ENCODE measurements at regions not wholly inside any gene's neighbourhood (a gene's known extent, or its start where the extent isn't known, plus 50 kb on each side); places are given as distances from the start of the nearest gene placed in this dataset.

- no peak overlapping the region for H3K4me3 ChIP-seq (ENCODE audit: low read depth in 1 of 5, low read length in 5 of 5)
- no peak overlapping the region for H3K27ac ChIP-seq (ENCODE audit: low read depth, low read length)
- no peaks in the 10 kb centered on the region for H3K36me3 ChIP-seq (ENCODE audit: control insufficient read depth in 5 of 5, insufficient read depth in 5 of 5, low read length in 5 of 5)
- peaks cover 0 to 18% (median 6%) of the 10 kb centered on the region in 5 donors for H3K9me3 ChIP-seq (ENCODE audit: control insufficient read depth in 5 of 5, low read length in 5 of 5)
- H3K4me1 ChIP-seq (ENCODE audit: control insufficient read depth in 5 of 5, insufficient read depth in 5 of 5, low read length in 5 of 5) = no peaks in the 10 kb centered on the region
- no peak overlapping the region for H3K9ac ChIP-seq (ENCODE audit: low read length in 5 of 5)
- no peaks in the 10 kb centered on the region for H3K27me3 ChIP-seq (ENCODE audit: control insufficient read depth in 5 of 5, insufficient read depth in 4 of 5, low read length in 5 of 5)
These were observed 229.3 kb upstream of the TENT5A start for GRCh38 chr6:81981812-81982211.

- no peak overlapping the region for H3K4me3 ChIP-seq (ENCODE audit: low read depth in 1 of 5, low read length in 5 of 5)
- H3K9me3 ChIP-seq (ENCODE audit: control insufficient read depth in 5 of 5, low read length in 5 of 5) = peaks cover 0 to 22% (median 10%) of the 10 kb centered on the region in 5 donors
- H3K9ac ChIP-seq (ENCODE audit: low read length in 5 of 5) = no peak overlapping the region
- H3K27ac ChIP-seq (ENCODE audit: low read depth, low read length) = no peak overlapping the region
- H3K27me3 ChIP-seq (ENCODE audit: control insufficient read depth in 5 of 5, insufficient read depth in 4 of 5, low read length in 5 of 5) = no peaks in the 10 kb centered on the region
- H3K4me1 ChIP-seq (ENCODE audit: control insufficient read depth in 5 of 5, insufficient read depth in 5 of 5, low read length in 5 of 5) = no peaks in the 10 kb centered on the region
- no peaks in the 10 kb centered on the region for H3K36me3 ChIP-seq (ENCODE audit: control insufficient read depth in 5 of 5, insufficient read depth in 5 of 5, low read length in 5 of 5)
These were observed 227.3 kb upstream of the TENT5A start for GRCh38 chr6:81979767-81980166.

GRCh38 chr6:81979329-81979728, 226.8 kb upstream of the TENT5A start:
- Histone ChIP-seq H3K27ac (ENCODE audit: low read depth, low read length) (no peak overlapping the region), H3K36me3 (ENCODE audit: control insufficient read depth in 5 of 5, insufficient read depth in 5 of 5, low read length in 5 of 5) (no peaks in the 10 kb centered on the region), H3K9me3 (ENCODE audit: control insufficient read depth in 5 of 5, low read length in 5 of 5) (peaks cover 0 to 22% (median 10%) of the 10 kb centered on the region in 5 donors), H3K27me3 (ENCODE audit: control insufficient read depth in 5 of 5, insufficient read depth in 4 of 5, low read length in 5 of 5) (no peaks in the 10 kb centered on the region), H3K9ac (ENCODE audit: low read length in 5 of 5) (no peak overlapping the region), H3K4me3 (ENCODE audit: low read depth in 1 of 5, low read length in 5 of 5) (no peak overlapping the region), H3K4me1 (ENCODE audit: control insufficient read depth in 5 of 5, insufficient read depth in 5 of 5, low read length in 5 of 5) (no peaks in the 10 kb centered on the region)

GRCh38 chr6:81978230-81978629, 225.7 kb upstream of the TENT5A start:
- Histone ChIP-seq H3K36me3 (ENCODE audit: control insufficient read depth in 5 of 5, insufficient read depth in 5 of 5, low read length in 5 of 5) (no peaks in the 10 kb centered on the region), H3K4me1 (ENCODE audit: control insufficient read depth in 5 of 5, insufficient read depth in 5 of 5, low read length in 5 of 5) (no peaks in the 10 kb centered on the region), H3K27ac (ENCODE audit: low read depth, low read length) (no peak overlapping the region), H3K4me3 (ENCODE audit: low read depth in 1 of 5, low read length in 5 of 5) (no peak overlapping the region), H3K9me3 (ENCODE audit: control insufficient read depth in 5 of 5, low read length in 5 of 5) (peaks cover 0 to 22% (median 10%) of the 10 kb centered on the region in 5 donors), H3K27me3 (ENCODE audit: control insufficient read depth in 5 of 5, insufficient read depth in 4 of 5, low read length in 5 of 5) (no peaks in the 10 kb centered on the region), H3K9ac (ENCODE audit: low read length in 5 of 5) (no peak overlapping the region)

- H3K36me3 ChIP-seq (ENCODE audit: control insufficient read depth in 5 of 5, insufficient read depth in 5 of 5, low read length in 5 of 5) = no peaks in the 10 kb centered on the region
- H3K9me3 ChIP-seq (ENCODE audit: control insufficient read depth in 5 of 5, low read length in 5 of 5) = peaks cover 0 to 24% (median 10%) of the 10 kb centered on the region in 5 donors
- H3K4me1 ChIP-seq (ENCODE audit: control insufficient read depth in 5 of 5, insufficient read depth in 5 of 5, low read length in 5 of 5) = no peaks in the 10 kb centered on the region
- no peak overlapping the region for H3K27ac ChIP-seq (ENCODE audit: low read depth, low read length)
- no peak overlapping the region for H3K4me3 ChIP-seq (ENCODE audit: low read depth in 1 of 5, low read length in 5 of 5)
- H3K27me3 ChIP-seq (ENCODE audit: control insufficient read depth in 5 of 5, insufficient read depth in 4 of 5, low read length in 5 of 5) = no peaks in the 10 kb centered on the region
- no peak overlapping the region for H3K9ac ChIP-seq (ENCODE audit: low read length in 5 of 5)
These were observed 225.0 kb upstream of the TENT5A start for GRCh38 chr6:81977486-81977885.

GRCh38 chr6:81969814-81970213, 217.3 kb upstream of the TENT5A start:
- H3K9me3 ChIP-seq (ENCODE audit: control insufficient read depth in 5 of 5, low read length in 5 of 5) = peaks cover 0 to 3% (median 0%) of the 10 kb centered on the region in 5 donors
- no peaks in the 10 kb centered on the region for H3K27me3 ChIP-seq (ENCODE audit: control insufficient read depth in 5 of 5, insufficient read depth in 4 of 5, low read length in 5 of 5)
- H3K4me3 ChIP-seq (ENCODE audit: low read depth in 1 of 5, low read length in 5 of 5) = no peak overlapping the region
- H3K36me3 ChIP-seq (ENCODE audit: control insufficient read depth in 5 of 5, insufficient read depth in 5 of 5, low read length in 5 of 5) = no peaks in the 10 kb centered on the region
- no peak overlapping the region for H3K27ac ChIP-seq (ENCODE audit: low read depth, low read length)
- no peak overlapping the region for H3K9ac ChIP-seq (ENCODE audit: low read length in 5 of 5)
- no peaks in the 10 kb centered on the region for H3K4me1 ChIP-seq (ENCODE audit: control insufficient read depth in 5 of 5, insufficient read depth in 5 of 5, low read length in 5 of 5)

- H3K27me3 ChIP-seq (ENCODE audit: control insufficient read depth in 5 of 5, insufficient read depth in 4 of 5, low read length in 5 of 5) = no peaks in the 10 kb centered on the region
- no peak overlapping the region for H3K27ac ChIP-seq (ENCODE audit: low read depth, low read length)
- H3K4me3 ChIP-seq (ENCODE audit: low read depth in 1 of 5, low read length in 5 of 5) = no peak overlapping the region
- no peaks in the 10 kb centered on the region for H3K36me3 ChIP-seq (ENCODE audit: control insufficient read depth in 5 of 5, insufficient read depth in 5 of 5, low read length in 5 of 5)
- no peak overlapping the region for H3K9ac ChIP-seq (ENCODE audit: low read length in 5 of 5)
- H3K4me1 ChIP-seq (ENCODE audit: control insufficient read depth in 5 of 5, insufficient read depth in 5 of 5, low read length in 5 of 5) = no peaks in the 10 kb centered on the region
- peaks cover 0 to 3% (median 0%) of the 10 kb centered on the region in 5 donors for H3K9me3 ChIP-seq (ENCODE audit: control insufficient read depth in 5 of 5, low read length in 5 of 5)
These were observed 216.5 kb upstream of the TENT5A start for GRCh38 chr6:81969011-81969410.

GRCh38 chr6:81966968-81967367, 214.5 kb upstream of the TENT5A start:
- Histone ChIP-seq H3K27ac (ENCODE audit: low read depth, low read length) (no peak overlapping the region), H3K4me3 (ENCODE audit: low read depth in 1 of 5, low read length in 5 of 5) (no peak overlapping the region), H3K27me3 (ENCODE audit: control insufficient read depth in 5 of 5, insufficient read depth in 4 of 5, low read length in 5 of 5) (no peaks in the 10 kb centered on the region), H3K9me3 (ENCODE audit: control insufficient read depth in 5 of 5, low read length in 5 of 5) (no peaks in the 10 kb centered on the region), H3K9ac (ENCODE audit: low read length in 5 of 5) (no peak overlapping the region), H3K36me3 (ENCODE audit: control insufficient read depth in 5 of 5, insufficient read depth in 5 of 5, low read length in 5 of 5) (no peaks in the 10 kb centered on the region), H3K4me1 (ENCODE audit: control insufficient read depth in 5 of 5, insufficient read depth in 5 of 5, low read length in 5 of 5) (no peaks in the 10 kb centered on the region)

GRCh38 chr6:81962198-81962597, 209.7 kb upstream of the TENT5A start:
- no peak overlapping the region for H3K27ac ChIP-seq (ENCODE audit: low read depth, low read length)
- H3K4me1 ChIP-seq (ENCODE audit: control insufficient read depth in 5 of 5, insufficient read depth in 5 of 5, low read length in 5 of 5) = no peaks in the 10 kb centered on the region
- peaks cover 0 to 4% (median 0%) of the 10 kb centered on the region in 5 donors for H3K9me3 ChIP-seq (ENCODE audit: control insufficient read depth in 5 of 5, low read length in 5 of 5)
- H3K9ac ChIP-seq (ENCODE audit: low read length in 5 of 5) = no peak overlapping the region
- H3K27me3 ChIP-seq (ENCODE audit: control insufficient read depth in 5 of 5, insufficient read depth in 4 of 5, low read length in 5 of 5) = no peaks in the 10 kb centered on the region
- no peaks in the 10 kb centered on the region for H3K36me3 ChIP-seq (ENCODE audit: control insufficient read depth in 5 of 5, insufficient read depth in 5 of 5, low read length in 5 of 5)
- H3K4me3 ChIP-seq (ENCODE audit: low read depth in 1 of 5, low read length in 5 of 5) = no peak overlapping the region

- Histone ChIP-seq H3K4me1 (ENCODE audit: control insufficient read depth in 5 of 5, insufficient read depth in 5 of 5, low read length in 5 of 5) (no peaks in the 10 kb centered on the region), H3K27ac (ENCODE audit: low read depth, low read length) (no peak overlapping the region), H3K9ac (ENCODE audit: low read length in 5 of 5) (no peak overlapping the region), H3K36me3 (ENCODE audit: control insufficient read depth in 5 of 5, insufficient read depth in 5 of 5, low read length in 5 of 5) (no peaks in the 10 kb centered on the region), H3K9me3 (ENCODE audit: control insufficient read depth in 5 of 5, low read length in 5 of 5) (no peaks in the 10 kb centered on the region), H3K4me3 (ENCODE audit: low read depth in 1 of 5, low read length in 5 of 5) (no peak overlapping the region), H3K27me3 (ENCODE audit: control insufficient read depth in 5 of 5, insufficient read depth in 4 of 5, low read length in 5 of 5) (no peaks in the 10 kb centered on the region)
These were observed 198.4 kb upstream of the TENT5A start for GRCh38 chr6:81950877-81951276.

- Histone ChIP-seq H3K4me3 (ENCODE audit: low read depth in 1 of 5, low read length in 5 of 5) (no peak overlapping the region), H3K9me3 (ENCODE audit: control insufficient read depth in 5 of 5, low read length in 5 of 5) (no peaks in the 10 kb centered on the region), H3K27me3 (ENCODE audit: control insufficient read depth in 5 of 5, insufficient read depth in 4 of 5, low read length in 5 of 5) (no peaks in the 10 kb centered on the region), H3K36me3 (ENCODE audit: control insufficient read depth in 5 of 5, insufficient read depth in 5 of 5, low read length in 5 of 5) (no peaks in the 10 kb centered on the region), H3K27ac (ENCODE audit: low read depth, low read length) (no peak overlapping the region), H3K4me1 (ENCODE audit: control insufficient read depth in 5 of 5, insufficient read depth in 5 of 5, low read length in 5 of 5) (no peaks in the 10 kb centered on the region), H3K9ac (ENCODE audit: low read length in 5 of 5) (no peak overlapping the region)
These were observed 196.4 kb upstream of the TENT5A start for GRCh38 chr6:81948861-81949260.

Data from subcutaneous abdominal adipose tissue (tissue), 5 donors.